GM23248 (cell line): ENCODE measurements at regions not wholly inside any gene's neighbourhood (a gene's known extent, or its start where the extent isn't known, plus 50 kb on each side); places are given as distances from the start of the nearest gene placed in this dataset.

Experiments
- EZH2 ChIP-seq: fragments of 200-600 bp; sonication (generic); IDR thresholded peaks from 2 replicates; pipeline ENCODE4 v1.6.1; 2018; ENCODE audit warnings: antibody characterized with exemption, mild to moderate bottlenecking; ENCODE audit not compliant: insufficient read depth, poor library complexity, severe bottlenecking
- EZH2phosphoT487 ChIP-seq: fragments of 200-600 bp; sonication (generic); IDR thresholded peaks from 2 replicates; pipeline ENCODE4 v1.6.1; 2018; ENCODE audit warnings: antibody characterized with exemption, moderate library complexity, mild to moderate bottlenecking, low read depth; ENCODE audit not compliant: insufficient read depth

- no peak for TF ChIP-seq EZH2phosphoT487
- no peak for TF ChIP-seq EZH2
These were observed 624.2 kb upstream of the GRIN3A start for GRCh38 chr9:102362470-102363132.
